ENCODE measurements at regions not wholly inside any gene's neighbourhood (a gene's known extent, or its start where the extent isn't known, plus 50 kb on each side); places are given as distances from the start of the nearest gene placed in this dataset.

DNA sequence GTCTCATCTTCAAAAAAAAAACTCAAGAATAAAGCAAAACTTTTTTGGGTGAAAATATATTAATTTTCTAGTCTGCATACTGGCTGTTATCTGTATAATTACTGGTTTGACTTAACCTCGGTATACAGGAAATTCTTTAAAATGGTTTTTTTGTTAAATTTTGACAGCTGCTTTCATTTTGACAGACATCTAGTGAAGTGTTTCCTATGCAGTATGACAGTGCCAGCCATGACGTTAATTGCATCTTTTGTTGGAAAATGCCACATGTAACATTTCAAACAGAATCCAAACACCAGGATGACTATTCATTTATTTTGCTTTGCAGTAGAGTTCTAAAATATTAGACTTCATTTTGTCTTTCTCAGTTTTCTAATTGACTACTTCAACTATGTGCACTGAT, 460.4 kb downstream of the NXPH1 start:
- no peak for TF ChIP-seq CTCF (conservative IDR thresholded peaks at IDR 0.05; ENCODE audit: low read depth, low read length)
- H3K4me3 ChIP-seq (ENCODE audit: low read depth, low read length), result no peak overlapping the region
- DNase-seq (ENCODE audit: low read depth), result no peak

- TF ChIP-seq CTCF (conservative IDR thresholded peaks at IDR 0.05; ENCODE audit: low read depth, low read length), result no peak
- no peak for DNase-seq (ENCODE audit: low read depth)
- H3K4me3 ChIP-seq (ENCODE audit: low read depth, low read length), result no peak overlapping the region
Measured at GRCh38 chr7:8906396-8907075, 473.1 kb downstream of the NXPH1 start.

GRCh38 chr7:8908889-8909288, 475.5 kb downstream of the NXPH1 start:
- no peak for TF ChIP-seq CTCF (conservative IDR thresholded peaks at IDR 0.05; ENCODE audit: low read depth, low read length)
- no peak overlapping the region for H3K4me3 ChIP-seq (ENCODE audit: low read depth, low read length)
- DNase-seq (ENCODE audit: low read depth), result no peak

- TF ChIP-seq CTCF (conservative IDR thresholded peaks at IDR 0.05; ENCODE audit: low read depth, low read length), result no peak
- no peak overlapping the region for H3K4me3 ChIP-seq (ENCODE audit: low read depth, low read length)
- DNase-seq (ENCODE audit: low read depth), result no peak
Measured at GRCh38 chr7:8913682-8914081, 480.3 kb downstream of the NXPH1 start.

DNA sequence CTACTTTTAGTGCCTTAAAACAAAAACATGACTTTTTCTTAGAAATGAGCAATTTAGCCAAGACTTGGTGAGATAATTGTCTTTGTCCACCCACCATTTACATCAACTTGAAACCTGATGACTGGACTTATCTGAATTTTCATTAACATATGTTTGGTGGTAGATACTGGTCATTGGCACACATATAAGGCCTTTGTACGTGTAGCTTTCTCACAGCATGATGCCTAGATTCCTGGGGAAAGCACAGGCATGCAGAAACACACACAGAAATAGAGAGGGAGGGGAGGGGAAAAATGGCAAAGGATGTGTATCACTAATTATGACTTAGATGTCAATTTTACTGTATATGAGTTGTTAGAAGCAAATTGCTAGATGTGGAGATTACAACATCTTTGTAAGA, 488.4 kb downstream of the NXPH1 start:
- no peak for TF ChIP-seq CTCF (conservative IDR thresholded peaks at IDR 0.05; ENCODE audit: low read depth, low read length)
- no peak for DNase-seq (ENCODE audit: low read depth)
- no peak overlapping the region for H3K4me3 ChIP-seq (ENCODE audit: low read depth, low read length)

- no peak for TF ChIP-seq CTCF (conservative IDR thresholded peaks at IDR 0.05; ENCODE audit: low read depth, low read length)
- DNase-seq (ENCODE audit: low read depth), result no peak
- H3K4me3 ChIP-seq (ENCODE audit: low read depth, low read length), result no peak overlapping the region
Measured at GRCh38 chr7:8922726-8923125, 489.3 kb downstream of the NXPH1 start.

DNA sequence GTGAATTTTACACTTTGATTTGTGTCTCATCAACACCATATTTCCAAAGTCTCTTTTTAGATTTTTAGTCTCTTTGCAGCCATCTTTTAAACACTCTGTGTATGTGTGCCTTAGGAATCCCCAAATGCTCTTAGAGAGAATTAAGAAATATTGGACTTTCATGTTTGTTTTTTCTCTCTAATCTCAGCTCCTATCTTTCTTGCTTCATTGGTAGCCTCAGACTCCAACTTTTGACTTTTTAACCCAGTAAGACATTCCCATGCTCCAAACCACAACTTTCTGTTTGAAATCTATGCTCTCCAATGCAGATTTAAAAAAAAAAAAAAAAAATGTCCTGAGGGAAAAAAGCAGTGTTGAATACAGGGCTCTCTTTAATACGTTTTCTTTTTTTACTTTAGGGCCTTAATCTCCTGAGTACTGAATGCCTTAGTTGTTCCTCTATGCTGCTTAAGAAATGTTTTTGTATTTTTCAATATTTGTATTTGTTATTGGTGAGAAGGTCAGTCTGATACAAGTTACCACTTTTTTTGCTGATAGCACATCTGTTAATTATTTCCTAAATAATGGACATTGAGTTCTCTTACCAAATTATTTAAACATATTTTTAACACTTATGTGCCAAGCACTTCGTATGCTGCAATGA, 489.9 kb downstream of the NXPH1 start:
- no peak overlapping the region for H3K4me3 ChIP-seq (ENCODE audit: low read depth, low read length)
- no peak for DNase-seq (ENCODE audit: low read depth)
- TF ChIP-seq CTCF (conservative IDR thresholded peaks at IDR 0.05; ENCODE audit: low read depth, low read length), result no peak

All from choroid plexus epithelial cell (primary cell).